ENCODE measurements at regions not wholly inside any gene's neighbourhood (a gene's known extent, or its start where the extent isn't known, plus 50 kb on each side); places are given as distances from the start of the nearest gene placed in this dataset.
A peak's percentile ranks its signal among the peaks of the same experiment; 100 is the strongest.

DNA sequence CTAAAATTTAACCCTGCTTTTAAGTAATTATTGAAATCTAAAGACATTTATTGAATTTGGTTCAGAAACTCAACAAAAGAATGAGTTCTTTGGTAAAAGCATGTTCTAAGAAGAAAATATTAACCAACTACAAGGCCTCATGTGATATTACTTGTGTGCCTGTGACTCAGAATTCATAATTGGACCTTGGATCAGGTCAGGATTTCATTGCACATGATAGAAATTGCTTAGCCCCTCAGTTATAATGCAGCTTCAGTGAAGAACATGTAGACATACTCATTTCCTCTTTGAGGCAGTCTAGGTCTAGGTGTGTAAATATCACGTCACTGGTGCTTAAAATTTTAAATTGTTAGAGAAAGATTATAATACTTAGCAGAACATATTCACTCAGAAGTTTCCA is 410.0 kb upstream of the SOX9 start:
- no peak for DNase-seq (ENCODE audit: low spot score)

DNA sequence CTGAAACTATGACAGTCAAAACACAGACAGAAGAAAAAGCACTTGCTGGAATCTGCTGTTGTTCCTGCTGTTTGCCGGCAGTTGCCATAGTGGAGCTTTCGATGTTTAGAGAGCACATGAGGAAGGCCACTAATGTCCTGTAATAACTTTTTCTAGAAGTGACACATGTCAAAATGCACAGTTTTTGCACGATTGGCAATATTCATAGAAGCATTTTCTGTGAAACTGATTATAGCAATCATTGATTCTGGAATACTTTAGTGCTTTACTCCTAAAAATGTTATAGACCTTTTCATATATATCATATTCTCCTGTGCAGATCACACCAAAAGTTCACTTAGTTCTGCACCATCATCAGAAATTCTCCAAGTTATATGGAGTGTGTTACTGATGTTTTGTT is 407.0 kb upstream of the SOX9 start:
- no peak for DNase-seq (ENCODE audit: low spot score)

DNA sequence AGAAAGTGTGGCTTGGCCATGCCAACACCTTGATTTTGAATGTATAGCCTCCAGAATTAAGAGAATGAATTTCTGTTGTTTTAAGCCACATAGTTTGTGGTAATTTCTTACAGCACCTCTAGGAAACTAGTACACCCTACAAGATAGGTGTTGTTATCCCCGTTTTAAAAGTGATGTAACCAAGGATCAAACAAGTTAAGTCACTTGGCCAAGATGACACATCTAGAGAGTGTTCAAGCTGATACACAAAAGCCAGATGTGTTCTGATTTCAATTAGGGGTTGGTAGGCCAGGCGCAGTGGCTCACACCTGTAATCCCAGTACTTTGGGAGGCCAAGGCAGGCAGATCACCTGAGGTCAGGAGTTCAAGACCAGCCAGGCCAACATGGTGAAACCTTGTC is 396.5 kb upstream of the SOX9 start:
- DNase-seq (ENCODE audit: low spot score), result no peak

- no peak for DNase-seq (ENCODE audit: low spot score)
Measured at GRCh38 chr17:71725811-71726210, 395.0 kb upstream of the SOX9 start.

DNA sequence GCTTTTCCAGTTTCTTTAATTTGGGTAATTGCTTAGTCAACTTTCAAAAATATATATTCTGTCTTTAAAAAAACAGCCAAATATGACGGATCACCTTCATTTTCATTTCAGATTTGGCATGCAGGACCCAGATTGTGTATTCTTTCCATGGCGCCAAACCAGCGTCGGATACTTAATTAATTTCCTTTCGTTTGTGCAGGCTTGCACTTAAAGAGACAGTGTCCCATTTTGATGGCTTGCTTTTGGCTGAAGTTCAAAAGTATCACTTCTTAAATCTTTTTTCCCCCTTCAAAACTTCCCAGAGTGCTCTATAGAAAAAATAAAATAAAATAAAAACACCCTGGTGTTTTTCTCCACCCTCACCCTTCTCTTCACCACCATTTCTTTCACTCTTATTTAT is 394.5 kb upstream of the SOX9 start:
- DNase-seq (ENCODE audit: low spot score), result no peak

DNA sequence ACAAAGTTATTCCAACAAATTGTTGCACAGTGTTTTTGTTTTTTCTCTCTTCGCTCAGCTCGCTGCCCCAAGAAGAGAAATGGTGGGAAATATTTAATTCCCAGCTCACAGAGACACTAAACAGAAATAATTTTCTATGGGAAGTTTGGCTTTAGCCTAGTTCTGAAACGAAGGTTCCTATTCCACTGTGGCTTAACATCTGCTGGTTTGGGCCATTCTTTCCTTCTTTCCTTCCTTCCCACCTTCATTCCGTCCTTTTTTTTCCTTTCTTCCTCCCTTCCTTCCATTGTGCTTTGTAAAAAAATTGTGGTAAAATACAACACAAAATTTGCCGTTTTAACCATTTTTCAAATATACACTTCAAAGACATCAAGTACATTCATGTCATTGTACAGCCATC is 393.5 kb upstream of the SOX9 start:
- DNase-seq (ENCODE audit: low spot score), result no peak

GRCh38 chr17:71727723-71728122 is 393.1 kb upstream of the SOX9 start:
- no peak for DNase-seq (ENCODE audit: low spot score)

GRCh38 chr17:71730871-71731270 is 389.9 kb upstream of the SOX9 start:
- no peak for DNase-seq (ENCODE audit: low spot score)

GRCh38 chr17:71735893-71736292 is 384.9 kb upstream of the SOX9 start:
- no peak for DNase-seq (ENCODE audit: low spot score)

GRCh38 chr17:71740866-71741265 is 380.0 kb upstream of the SOX9 start:
- peak; percentile 22 for DNase-seq (ENCODE audit: low spot score)

GRCh38 chr17:71741836-71742235 is 379.0 kb upstream of the SOX9 start:
- no peak for DNase-seq (ENCODE audit: low spot score)

DNA sequence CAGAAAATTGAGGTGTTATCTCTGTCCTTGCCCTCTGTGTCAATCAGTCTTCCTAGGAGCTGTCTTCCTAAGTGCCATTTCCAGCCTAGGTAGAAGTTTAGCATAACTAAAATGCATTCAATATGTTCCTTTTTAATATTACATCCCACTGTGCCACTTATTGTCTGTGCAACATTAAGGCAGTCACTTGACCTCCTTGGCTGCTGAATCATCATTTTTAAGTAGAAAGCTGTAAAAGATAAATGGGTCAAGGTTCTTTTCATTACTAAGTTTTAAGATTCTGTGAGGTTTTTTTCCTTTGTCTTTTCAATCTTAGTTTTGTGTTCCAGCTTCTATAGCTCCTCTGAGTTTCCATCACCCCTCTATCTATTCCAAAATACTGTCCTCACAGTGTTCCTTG is 371.9 kb upstream of the SOX9 start:
- no peak for DNase-seq (ENCODE audit: low spot score)

- no peak for DNase-seq (ENCODE audit: low spot score)
Measured at GRCh38 chr17:71753070-71753469, 367.8 kb upstream of the SOX9 start.

- DNase-seq (ENCODE audit: low spot score), result no peak
Measured at GRCh38 chr17:71757156-71757555, 363.7 kb upstream of the SOX9 start.

DNA sequence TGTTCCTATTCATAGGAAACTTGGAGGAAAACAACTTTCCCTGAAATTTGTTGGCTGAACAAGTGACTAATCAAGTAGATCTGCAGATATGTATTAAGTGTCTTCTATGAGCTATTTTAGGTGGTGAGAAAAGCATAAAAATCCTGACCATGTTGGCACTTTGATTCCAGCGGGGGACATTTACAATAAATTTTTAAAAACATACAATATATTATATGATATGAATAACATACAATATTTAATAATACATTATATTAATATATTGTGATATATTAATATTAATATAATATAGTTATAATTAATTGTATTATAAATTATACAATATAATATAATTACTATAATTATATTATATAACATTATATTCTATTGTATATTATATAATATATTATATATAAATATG is 362.9 kb upstream of the SOX9 start:
- DNase-seq (ENCODE audit: low spot score), result no peak

GRCh38 chr17:71759422-71760060 is 361.3 kb upstream of the SOX9 start:
- no peak for DNase-seq (ENCODE audit: low spot score)

DNA sequence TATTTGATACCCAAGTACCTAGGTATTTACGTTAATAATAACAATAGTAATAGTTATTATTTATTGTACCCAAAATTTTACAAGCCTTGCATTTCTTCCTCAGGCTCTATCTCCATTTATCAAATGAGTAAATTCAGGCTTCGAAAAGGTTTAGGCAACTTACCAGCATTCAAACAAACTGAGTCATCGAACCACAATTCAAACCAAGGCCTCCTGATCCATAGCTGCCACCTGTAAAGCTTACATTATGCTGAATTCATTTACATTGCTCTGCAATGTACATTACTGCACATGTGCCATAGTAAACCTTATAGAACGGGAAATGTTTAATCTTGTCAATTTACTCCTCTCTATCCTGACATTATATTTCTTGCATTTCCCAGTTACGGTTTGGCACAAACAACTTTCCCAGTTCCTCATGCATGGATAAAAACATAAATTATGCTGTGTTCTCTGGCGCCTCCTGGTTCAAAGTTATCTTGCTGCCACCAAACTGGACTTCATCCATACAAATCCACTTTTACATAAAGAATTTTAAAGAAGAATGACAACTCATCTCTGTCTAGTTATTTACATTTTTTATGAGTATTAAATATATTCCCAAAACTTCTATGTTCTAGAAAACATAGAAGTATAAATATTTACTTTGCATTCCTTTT is 360.6 kb upstream of the SOX9 start:
- no peak for DNase-seq (ENCODE audit: low spot score)

GRCh38 chr17:71762526-71762925 is 358.3 kb upstream of the SOX9 start:
- no peak for DNase-seq (ENCODE audit: low spot score)

DNA sequence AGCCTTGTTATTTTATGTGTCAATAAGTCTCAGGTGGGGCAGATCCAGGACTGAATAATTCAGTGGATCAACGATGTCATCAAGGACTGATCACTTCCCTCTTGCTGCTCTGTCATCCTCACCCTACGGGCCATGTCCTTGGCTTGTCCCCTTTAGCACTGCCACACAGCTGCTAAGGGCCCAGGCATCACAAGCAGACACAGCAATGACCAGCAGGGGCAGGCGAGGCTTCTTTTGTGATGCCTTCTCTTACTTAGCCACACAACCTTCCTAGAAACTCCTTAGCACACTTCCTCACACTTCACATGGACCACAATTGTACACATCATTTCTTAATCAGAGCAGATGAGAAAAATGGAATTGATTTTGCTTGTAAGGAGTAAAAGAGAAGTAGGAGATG is 356.3 kb upstream of the SOX9 start:
- no peak for DNase-seq (ENCODE audit: low spot score)

- no peak for DNase-seq (ENCODE audit: low spot score)
Measured at GRCh38 chr17:71765437-71765836, 355.4 kb upstream of the SOX9 start.

GRCh38 chr17:71769850-71770249 is 351.0 kb upstream of the SOX9 start:
- DNase-seq (ENCODE audit: low spot score), result no peak

DNA sequence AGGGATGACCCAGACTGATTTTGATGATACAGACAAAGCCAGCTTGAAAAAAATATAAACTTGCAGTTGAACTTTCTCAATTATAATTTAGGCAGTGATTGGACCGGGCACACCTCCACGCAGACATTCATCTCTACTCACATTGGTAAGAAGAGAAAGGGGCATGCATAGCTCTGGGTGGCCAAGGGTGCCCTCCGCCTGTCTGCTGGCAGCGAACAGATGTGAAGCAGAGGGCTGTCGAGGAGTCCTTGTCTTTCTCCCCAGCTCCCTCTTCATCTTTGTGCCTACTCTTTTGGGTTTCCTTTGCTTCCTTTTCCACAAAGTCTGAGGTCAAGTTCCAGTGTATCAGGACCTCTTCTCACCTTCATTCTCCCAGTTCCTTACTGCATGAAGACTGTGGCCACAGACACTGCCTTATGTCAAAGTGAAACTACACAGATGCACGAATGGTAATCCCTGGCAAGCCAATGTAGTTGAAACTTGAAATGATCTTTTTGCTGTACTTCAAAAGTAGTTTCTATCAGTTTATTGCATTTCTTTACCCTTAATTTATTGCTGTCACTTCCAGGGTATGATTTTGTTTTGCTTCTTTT is 343.7 kb upstream of the SOX9 start:
- no peak for DNase-seq (ENCODE audit: low spot score)

DNA sequence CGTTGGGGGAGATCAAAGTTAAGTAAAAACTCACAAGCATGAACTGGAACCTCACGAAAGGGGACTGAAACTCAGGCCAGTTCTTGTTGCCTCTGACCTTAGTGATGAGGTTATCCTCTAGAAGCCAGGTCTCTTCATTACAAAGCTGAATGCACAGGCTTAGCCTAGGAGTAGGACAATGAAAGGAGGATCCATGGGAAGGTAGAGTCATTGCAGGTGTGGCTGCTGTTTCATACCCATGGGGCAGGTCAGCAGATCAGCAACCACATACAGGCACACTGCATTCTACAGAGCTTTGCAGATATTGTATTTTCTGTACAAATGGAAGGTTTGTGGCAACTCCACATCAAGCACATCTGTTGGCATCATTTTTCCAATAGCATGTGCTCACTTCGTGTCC is 341.3 kb upstream of the SOX9 start:
- no peak for DNase-seq (ENCODE audit: low spot score)

GRCh38 chr17:71780596-71780995 is 340.2 kb upstream of the SOX9 start:
- DNase-seq (ENCODE audit: low spot score), result no peak

Data from putamen (tissue), 1 donor.